ENCODE measurements at regions not wholly inside any gene's neighbourhood (a gene's known extent, or its start where the extent isn't known, plus 50 kb on each side); places are given as distances from the start of the nearest gene placed in this dataset.
A peak's percentile ranks its signal among the peaks of the same experiment; 100 is the strongest.

GRCh38 chr7:52980129-52980528, 55.3 kb upstream of the POM121L12 start:
- no peak for DNase-seq (ENCODE audit: low read depth)

GRCh38 chr7:52973126-52973525, 62.3 kb upstream of the POM121L12 start:
- no peak for DNase-seq (ENCODE audit: low read depth)

GRCh38 chr7:52962402-52963076, 72.9 kb upstream of the POM121L12 start:
- DNase-seq (ENCODE audit: low read depth), result no peak

GRCh38 chr7:52961084-52961483, 74.3 kb upstream of the POM121L12 start:
- DNase-seq (ENCODE audit: low read depth), result no peak

- DNase-seq (ENCODE audit: low read depth), result no peak
These were observed 75.4 kb upstream of the POM121L12 start for GRCh38 chr7:52959878-52960660.

- DNase-seq (ENCODE audit: low read depth), result peak; percentile 69
These were observed 76.1 kb upstream of the POM121L12 start for GRCh38 chr7:52959336-52959735.

- DNase-seq (ENCODE audit: low read depth), result no peak
These were observed 76.8 kb upstream of the POM121L12 start for GRCh38 chr7:52958621-52959140.

GRCh38 chr7:52956379-52956915, 79.0 kb upstream of the POM121L12 start:
- DNase-seq (ENCODE audit: low read depth), result no peak

- DNase-seq (ENCODE audit: low read depth), result no peak
These were observed 79.9 kb upstream of the POM121L12 start for GRCh38 chr7:52955522-52955921.

- DNase-seq (ENCODE audit: low read depth), result peak; percentile 71
These were observed 90.5 kb upstream of the POM121L12 start for GRCh38 chr7:52944921-52945320.

- DNase-seq (ENCODE audit: low read depth), result no peak
These were observed 95.0 kb upstream of the POM121L12 start for GRCh38 chr7:52940481-52940880.

GRCh38 chr7:52938455-52939133, 96.8 kb upstream of the POM121L12 start:
- DNase-seq (ENCODE audit: low read depth), result no peak

- no peak for DNase-seq (ENCODE audit: low read depth)
These were observed 98.7 kb upstream of the POM121L12 start for GRCh38 chr7:52936750-52937149.

- peak; percentile 39 for DNase-seq (ENCODE audit: low read depth)
These were observed 106.8 kb upstream of the POM121L12 start for GRCh38 chr7:52928591-52928990.

- DNase-seq (ENCODE audit: low read depth), result no peak
These were observed 110.1 kb upstream of the POM121L12 start for GRCh38 chr7:52925332-52925731.

GRCh38 chr7:52920977-52921376, 114.5 kb upstream of the POM121L12 start:
- no peak for DNase-seq (ENCODE audit: low read depth)

GRCh38 chr7:52917982-52918578, 117.4 kb upstream of the POM121L12 start:
- peak; percentile 7 for DNase-seq (ENCODE audit: low read depth)

GRCh38 chr7:52911795-52912194, 123.6 kb upstream of the POM121L12 start:
- no peak for DNase-seq (ENCODE audit: low read depth)

- DNase-seq (ENCODE audit: low read depth), result no peak
These were observed 124.1 kb upstream of the POM121L12 start for GRCh38 chr7:52911326-52911725.

GRCh38 chr7:52909935-52910334, 125.5 kb upstream of the POM121L12 start:
- no peak for DNase-seq (ENCODE audit: low read depth)

GRCh38 chr7:52909131-52909530, 126.3 kb upstream of the POM121L12 start:
- no peak for DNase-seq (ENCODE audit: low read depth)
